Prostate gland (tissue), 2 donors: ENCODE measurements at regions not wholly inside any gene's neighbourhood (a gene's known extent, or its start where the extent isn't known, plus 50 kb on each side); places are given as distances from the start of the nearest gene placed in this dataset.

Experiments
- CTCF ChIP-seq, 4 experiments: fragments of 200-600 bp in 2 of 4; fragments of 450-650 bp in 2 of 4; sonication (generic) in 2 of 4; IDR thresholded peaks; 1 replicate in 3 of 4; 2 replicates in 1 of 4; pipeline ENCODE4 v1.5.1; 2016 to 2019; ENCODE audit warnings: antibody characterized with exemption in 4 of 4, mild to moderate bottlenecking in 2 of 4, moderate library complexity in 2 of 4
- POLR2A ChIP-seq: fragments of 450-650 bp; IDR thresholded peaks from one replicate; pipeline ENCODE4 v1.6.1; 2016; ENCODE audit warnings: antibody characterized with exemption, mild to moderate bottlenecking
- POLR2AphosphoS5 ChIP-seq: sonication (generic); formaldehyde crosslinking; IDR thresholded peaks from one replicate; pipeline ENCODE4 v1.6.1; 2017; ENCODE audit warnings: antibody characterized with exemption

- TF ChIP-seq POLR2AphosphoS5 (no peak), CTCF (IDR thresholded peaks at IDR 0.05) (no peak), POLR2A (no peak)
Observed at GRCh38 chr7:38329340-38329739, 55.9 kb upstream of the TARP start.
